ENCODE measurements at regions not wholly inside any gene's neighbourhood (a gene's known extent, or its start where the extent isn't known, plus 50 kb on each side); places are given as distances from the start of the nearest gene placed in this dataset.

- DNase-seq = no peak
- Histone ChIP-seq H3K36me3 (ENCODE audit: insufficient read depth, low read length) (no peaks in the 10 kb centered on the region), H3K9me3 (ENCODE audit: low read length) (no peaks in the 10 kb centered on the region), H3K4me3 (ENCODE audit: low read length) (no peak overlapping the region), H3K4me1 (ENCODE audit: insufficient read depth, low read length) (no peaks in the 10 kb centered on the region), H3K27me3 (ENCODE audit: insufficient read depth, low read length, poor library complexity, severe bottlenecking) (no peaks in the 10 kb centered on the region), H3K27ac (ENCODE audit: low read depth, low read length) (no peak overlapping the region)
- Mint-ChIP-seq H3K4me1 (no peaks in the 10 kb centered on the region), H3K36me3 (no peaks in the 10 kb centered on the region), H3K27me3 (no peaks in the 10 kb centered on the region), H3K9me3 (no peaks in the 10 kb centered on the region), H3K27ac (no peak overlapping the region), H3K4me3 (no peak overlapping the region)
- ChIA-PET POLR2A (no interaction called here), CTCF (no interaction called here)
Observed at GRCh38 chr5:58013542-58014258, 446.2 kb downstream of the PLK2 start.

DNA sequence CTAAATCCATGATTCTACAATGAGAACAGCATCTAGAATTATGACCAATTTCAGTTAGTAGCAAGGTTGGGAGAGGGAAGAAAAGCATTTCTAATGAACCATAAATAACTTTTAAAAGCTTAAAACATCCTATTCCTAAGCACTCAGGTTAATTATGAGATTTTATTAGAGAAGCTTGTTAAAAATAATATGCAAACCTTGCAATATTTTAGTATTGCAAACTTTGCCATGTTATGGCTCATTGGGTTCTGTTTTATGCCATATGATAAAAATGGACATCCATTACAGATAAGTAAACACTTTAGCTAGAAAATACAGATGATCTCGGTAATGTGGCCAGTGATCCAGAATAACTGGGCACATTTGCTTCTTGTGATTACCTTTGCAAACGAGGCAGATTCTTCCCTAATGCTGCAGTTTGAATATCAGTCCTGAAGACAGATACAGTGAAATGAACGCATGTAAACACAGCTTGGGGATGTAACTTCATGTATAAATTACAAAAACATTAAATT, 447.0 kb downstream of the PLK2 start:
- no peak overlapping the region for H3K4me3 ChIP-seq (ENCODE audit: low read length)
- ChIA-PET CTCF (no interaction called here), POLR2A (no interaction called here)
- Mint-ChIP-seq H3K36me3 (no peaks in the 10 kb centered on the region), H3K4me3 (no peak overlapping the region), H3K27ac (no peak overlapping the region), H3K27me3 (no peaks in the 10 kb centered on the region), H3K4me1 (no peaks in the 10 kb centered on the region), H3K9me3 (no peaks in the 10 kb centered on the region)
- no peaks in the 10 kb centered on the region for H3K36me3 ChIP-seq (ENCODE audit: insufficient read depth, low read length)
- H3K27ac ChIP-seq (ENCODE audit: low read depth, low read length) = no peak overlapping the region
- no peaks in the 10 kb centered on the region for H3K9me3 ChIP-seq (ENCODE audit: low read length)
- H3K4me1 ChIP-seq (ENCODE audit: insufficient read depth, low read length) = no peaks in the 10 kb centered on the region
- no peaks in the 10 kb centered on the region for H3K27me3 ChIP-seq (ENCODE audit: insufficient read depth, low read length, poor library complexity, severe bottlenecking)
- DNase-seq = no peak

- Histone ChIP-seq H3K36me3 (ENCODE audit: insufficient read depth, low read length) (no peaks in the 10 kb centered on the region), H3K27ac (ENCODE audit: low read depth, low read length) (no peak overlapping the region), H3K27me3 (ENCODE audit: insufficient read depth, low read length, poor library complexity, severe bottlenecking) (no peaks in the 10 kb centered on the region), H3K4me3 (ENCODE audit: low read length) (no peak overlapping the region), H3K9me3 (ENCODE audit: low read length) (no peaks in the 10 kb centered on the region), H3K4me1 (ENCODE audit: insufficient read depth, low read length) (no peaks in the 10 kb centered on the region)
- Mint-ChIP-seq H3K4me1 (no peaks in the 10 kb centered on the region), H3K9me3 (no peaks in the 10 kb centered on the region), H3K4me3 (no peak overlapping the region), H3K27ac (no peak overlapping the region), H3K36me3 (no peaks in the 10 kb centered on the region), H3K27me3 (no peaks in the 10 kb centered on the region)
- no peak for DNase-seq
- ChIA-PET CTCF (no interaction called here), POLR2A (no interaction called here)
Observed at GRCh38 chr5:58012102-58012501, 447.8 kb downstream of the PLK2 start.

GRCh38 chr5:58011301-58011700, 448.6 kb downstream of the PLK2 start:
- Histone ChIP-seq H3K27me3 (ENCODE audit: insufficient read depth, low read length, poor library complexity, severe bottlenecking) (no peaks in the 10 kb centered on the region), H3K4me3 (ENCODE audit: low read length) (no peak overlapping the region), H3K9me3 (ENCODE audit: low read length) (no peaks in the 10 kb centered on the region), H3K27ac (ENCODE audit: low read depth, low read length) (no peak overlapping the region), H3K36me3 (ENCODE audit: insufficient read depth, low read length) (no peaks in the 10 kb centered on the region), H3K4me1 (ENCODE audit: insufficient read depth, low read length) (no peaks in the 10 kb centered on the region)
- DNase-seq = no peak
- no peak overlapping the region for H3K4me3 Mint-ChIP-seq
- no peaks in the 10 kb centered on the region for H3K4me1 Mint-ChIP-seq
- H3K36me3 Mint-ChIP-seq = no peaks in the 10 kb centered on the region
- ChIA-PET POLR2A (no interaction called here), CTCF (no interaction called here)
- H3K27me3 Mint-ChIP-seq = no peaks in the 10 kb centered on the region
- H3K27ac Mint-ChIP-seq = no peak overlapping the region
- no peaks in the 10 kb centered on the region for H3K9me3 Mint-ChIP-seq

DNA sequence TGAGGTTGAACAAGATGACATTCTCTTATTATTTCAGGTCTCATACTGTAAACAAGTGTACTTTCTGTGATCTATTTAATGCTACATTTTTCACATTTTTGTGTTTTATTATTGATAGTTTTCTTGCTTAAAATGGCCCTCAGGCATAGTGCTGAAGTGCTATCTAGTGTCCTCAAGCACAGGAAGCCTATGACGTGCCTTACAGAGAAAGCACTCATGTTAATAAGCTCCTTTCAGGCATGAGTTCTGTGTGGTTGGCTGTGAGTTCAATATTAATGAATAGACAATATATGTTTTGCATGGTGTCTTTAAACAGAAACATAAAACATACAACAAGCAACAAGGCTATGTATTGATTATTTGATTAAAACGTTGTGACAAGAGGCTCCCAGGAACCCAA, 450.1 kb downstream of the PLK2 start:
- Mint-ChIP-seq H3K27ac (no peak overlapping the region), H3K36me3 (no peaks in the 10 kb centered on the region), H3K9me3 (no peaks in the 10 kb centered on the region), H3K4me1 (no peaks in the 10 kb centered on the region), H3K4me3 (no peak overlapping the region), H3K27me3 (no peaks in the 10 kb centered on the region)
- ChIA-PET CTCF (no interaction called here), POLR2A (no interaction called here)
- H3K36me3 ChIP-seq (ENCODE audit: insufficient read depth, low read length) = no peaks in the 10 kb centered on the region
- no peak for DNase-seq
- no peak overlapping the region for H3K4me3 ChIP-seq (ENCODE audit: low read length)
- no peaks in the 10 kb centered on the region for H3K9me3 ChIP-seq (ENCODE audit: low read length)
- no peaks in the 10 kb centered on the region for H3K4me1 ChIP-seq (ENCODE audit: insufficient read depth, low read length)
- no peak overlapping the region for H3K27ac ChIP-seq (ENCODE audit: low read depth, low read length)
- H3K27me3 ChIP-seq (ENCODE audit: insufficient read depth, low read length, poor library complexity, severe bottlenecking) = no peaks in the 10 kb centered on the region

DNA sequence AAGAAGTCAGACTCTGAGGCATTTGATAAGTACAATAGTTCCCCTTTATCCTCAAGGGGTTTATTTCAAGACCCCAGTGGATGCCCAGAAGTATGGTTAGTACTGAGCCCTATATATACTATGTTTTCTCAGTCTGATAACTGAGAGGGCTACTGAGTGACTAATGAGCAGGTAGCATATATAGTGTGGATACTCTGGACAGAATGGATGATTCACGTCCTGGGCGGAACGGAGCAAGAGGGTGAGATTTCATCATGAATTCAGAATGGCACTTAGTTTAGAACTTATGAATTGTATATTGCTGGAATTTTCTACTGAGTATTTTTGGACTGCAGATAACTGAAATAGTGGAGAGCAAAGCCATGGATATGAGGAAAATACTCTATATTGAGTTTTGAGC, 457.6 kb downstream of the PLK2 start:
- ChIA-PET POLR2A (no interaction called here), CTCF (no interaction called here)
- Histone ChIP-seq H3K4me1 (ENCODE audit: insufficient read depth, low read length) (no peaks in the 10 kb centered on the region), H3K27ac (ENCODE audit: low read depth, low read length) (no peak overlapping the region), H3K27me3 (ENCODE audit: insufficient read depth, low read length, poor library complexity, severe bottlenecking) (no peaks in the 10 kb centered on the region), H3K36me3 (ENCODE audit: insufficient read depth, low read length) (no peaks in the 10 kb centered on the region), H3K9me3 (ENCODE audit: low read length) (no peaks in the 10 kb centered on the region), H3K4me3 (ENCODE audit: low read length) (no peak overlapping the region)
- Mint-ChIP-seq H3K4me3 (peak overlapping the region in 1 of 7 donors; percentile 20), H3K27me3 (no peaks in the 10 kb centered on the region), H3K4me1 (no peaks in the 10 kb centered on the region), H3K36me3 (no peaks in the 10 kb centered on the region), H3K9me3 (peaks cover 0 to 6% (median 2%) of the 10 kb centered on the region in 5 donors), H3K27ac (no peak overlapping the region)
- DNase-seq = no peak

GRCh38 chr5:57993866-57994265, 466.0 kb downstream of the PLK2 start:
- Mint-ChIP-seq H3K27me3 (no peaks in the 10 kb centered on the region), H3K4me3 (no peak overlapping the region), H3K9me3 (peaks cover 0 to 6% (median 3%) of the 10 kb centered on the region in 5 donors), H3K36me3 (no peaks in the 10 kb centered on the region), H3K4me1 (no peaks in the 10 kb centered on the region), H3K27ac (no peak overlapping the region)
- no peak overlapping the region for H3K27ac ChIP-seq (ENCODE audit: low read depth, low read length)
- POLR2A ChIA-PET = no interaction called here
- no peaks in the 10 kb centered on the region for H3K9me3 ChIP-seq (ENCODE audit: low read length)
- no peak overlapping the region for H3K4me3 ChIP-seq (ENCODE audit: low read length)
- no peaks in the 10 kb centered on the region for H3K4me1 ChIP-seq (ENCODE audit: insufficient read depth, low read length)
- H3K36me3 ChIP-seq (ENCODE audit: insufficient read depth, low read length) = no peaks in the 10 kb centered on the region
- no peak for DNase-seq
- CTCF ChIA-PET = no interaction called here
- H3K27me3 ChIP-seq (ENCODE audit: insufficient read depth, low read length, poor library complexity, severe bottlenecking) = no peaks in the 10 kb centered on the region

- no peak for DNase-seq
- Mint-ChIP-seq H3K27me3 (no peaks in the 10 kb centered on the region), H3K36me3 (no peaks in the 10 kb centered on the region), H3K27ac (no peak overlapping the region), H3K4me1 (no peaks in the 10 kb centered on the region), H3K4me3 (no peak overlapping the region), H3K9me3 (peaks cover 0 to 4% (median 2%) of the 10 kb centered on the region in 5 donors)
- ChIA-PET CTCF (no interaction called here), POLR2A (no interaction called here)
- H3K27ac ChIP-seq (ENCODE audit: low read depth, low read length) = no peak overlapping the region
- H3K9me3 ChIP-seq (ENCODE audit: low read length) = no peaks in the 10 kb centered on the region
- no peaks in the 10 kb centered on the region for H3K36me3 ChIP-seq (ENCODE audit: insufficient read depth, low read length)
- H3K4me1 ChIP-seq (ENCODE audit: insufficient read depth, low read length) = no peaks in the 10 kb centered on the region
- H3K4me3 ChIP-seq (ENCODE audit: low read length) = no peak overlapping the region
- no peaks in the 10 kb centered on the region for H3K27me3 ChIP-seq (ENCODE audit: insufficient read depth, low read length, poor library complexity, severe bottlenecking)
Observed at GRCh38 chr5:57989378-57989777, 470.5 kb downstream of the PLK2 start.

- H3K4me1 ChIP-seq (ENCODE audit: insufficient read depth, low read length) = no peaks in the 10 kb centered on the region
- Mint-ChIP-seq H3K36me3 (no peaks in the 10 kb centered on the region), H3K9me3 (peaks cover 0 to 4% (median 2%) of the 10 kb centered on the region in 5 donors), H3K4me1 (no peaks in the 10 kb centered on the region), H3K27me3 (no peaks in the 10 kb centered on the region), H3K27ac (no peak overlapping the region), H3K4me3 (no peak overlapping the region)
- H3K4me3 ChIP-seq (ENCODE audit: low read length) = no peak overlapping the region
- POLR2A ChIA-PET = no interaction called here
- H3K27me3 ChIP-seq (ENCODE audit: insufficient read depth, low read length, poor library complexity, severe bottlenecking) = no peaks in the 10 kb centered on the region
- no peaks in the 10 kb centered on the region for H3K36me3 ChIP-seq (ENCODE audit: insufficient read depth, low read length)
- CTCF ChIA-PET = no interaction called here
- H3K27ac ChIP-seq (ENCODE audit: low read depth, low read length) = no peak overlapping the region
- DNase-seq = no peak
- H3K9me3 ChIP-seq (ENCODE audit: low read length) = no peaks in the 10 kb centered on the region
Observed at GRCh38 chr5:57988813-57989212, 471.1 kb downstream of the PLK2 start.

All from CD8-positive, alpha-beta memory T cell (primary cell).